ENCODE measurements at regions not wholly inside any gene's neighbourhood (a gene's known extent, or its start where the extent isn't known, plus 50 kb on each side); places are given as distances from the start of the nearest gene placed in this dataset.

DNA sequence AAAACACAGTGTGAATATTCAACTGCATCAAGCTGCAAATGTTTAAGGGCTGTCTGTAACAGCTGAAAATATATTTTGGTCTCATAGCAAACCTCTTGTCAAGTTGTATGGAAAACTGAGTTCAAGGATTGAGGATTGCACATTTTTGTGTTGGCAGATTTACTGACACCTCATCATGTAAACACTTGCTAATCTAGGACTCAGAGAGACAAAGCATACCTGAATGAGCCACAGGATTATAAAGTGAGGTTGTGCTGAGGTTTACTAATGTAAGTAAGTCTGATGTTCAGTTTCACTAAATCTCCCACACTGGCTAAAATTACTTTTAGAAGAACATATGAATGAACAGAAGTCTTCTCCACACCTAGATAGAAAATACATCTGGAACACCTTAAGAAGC is 1993.1 kb upstream of the CELF4 start:
- DNase-seq (ENCODE audit: extremely low read depth, low read depth, low spot score) = no peak

DNA sequence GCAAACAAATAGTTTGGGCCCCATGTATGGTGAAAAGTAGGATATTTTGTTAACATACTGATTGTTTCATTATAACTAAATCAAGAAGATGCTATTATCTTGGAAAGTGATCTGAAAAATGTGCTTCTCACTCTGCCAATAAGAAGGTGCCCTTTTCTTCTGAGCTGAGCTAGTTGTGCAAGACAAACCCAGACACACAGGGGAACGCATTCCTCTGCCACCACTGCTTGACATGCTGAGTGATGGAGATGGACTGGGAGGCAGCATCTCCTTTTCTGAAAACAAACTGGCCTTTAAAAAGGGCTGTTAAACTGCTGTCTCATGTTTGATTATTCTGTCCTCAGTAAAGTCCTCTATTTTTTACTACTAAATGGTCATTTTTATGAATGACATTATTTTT is 1989.9 kb upstream of the CELF4 start:
- no peak for DNase-seq (ENCODE audit: extremely low read depth, low read depth, low spot score)

DNA sequence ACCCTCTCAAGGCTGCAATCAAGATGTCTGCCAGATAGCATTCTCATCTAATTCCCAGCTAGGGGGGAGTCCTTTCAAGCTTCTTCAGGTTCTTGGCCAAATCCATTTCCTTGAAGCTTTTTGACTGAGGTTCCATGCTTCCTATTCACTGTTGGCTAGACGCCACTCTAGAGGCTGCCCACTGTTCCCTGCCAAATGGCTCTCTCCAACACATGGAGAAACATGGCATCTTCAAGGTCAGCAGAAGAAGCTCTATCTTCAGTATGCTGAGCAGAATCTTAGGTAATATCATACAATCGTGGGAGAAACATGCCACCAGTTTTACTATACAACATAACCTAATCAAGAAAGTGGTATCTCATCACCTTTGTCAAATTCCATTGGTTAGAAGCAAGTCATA is 1985.1 kb upstream of the CELF4 start:
- no peak for DNase-seq (ENCODE audit: extremely low read depth, low read depth, low spot score)

DNA sequence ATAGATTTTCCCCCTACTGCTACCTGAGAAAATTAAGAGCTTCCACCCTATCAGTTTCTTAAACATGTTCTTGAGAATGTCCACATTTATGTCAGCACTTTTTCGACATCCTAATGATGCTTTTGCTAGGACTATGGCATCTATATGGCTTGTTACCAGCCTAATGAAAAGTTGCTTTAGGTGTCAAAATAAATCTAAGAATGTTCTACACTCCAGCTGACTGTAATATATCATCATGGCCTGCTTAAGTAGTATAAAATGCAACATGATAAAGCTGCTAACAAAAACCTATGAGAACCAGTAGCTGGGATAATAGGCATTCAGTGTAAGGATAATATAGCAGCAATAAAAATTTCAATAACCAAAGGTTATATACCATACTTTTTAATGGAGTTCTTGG is 1983.5 kb upstream of the CELF4 start:
- DNase-seq (ENCODE audit: extremely low read depth, low read depth, low spot score) = no peak

DNA sequence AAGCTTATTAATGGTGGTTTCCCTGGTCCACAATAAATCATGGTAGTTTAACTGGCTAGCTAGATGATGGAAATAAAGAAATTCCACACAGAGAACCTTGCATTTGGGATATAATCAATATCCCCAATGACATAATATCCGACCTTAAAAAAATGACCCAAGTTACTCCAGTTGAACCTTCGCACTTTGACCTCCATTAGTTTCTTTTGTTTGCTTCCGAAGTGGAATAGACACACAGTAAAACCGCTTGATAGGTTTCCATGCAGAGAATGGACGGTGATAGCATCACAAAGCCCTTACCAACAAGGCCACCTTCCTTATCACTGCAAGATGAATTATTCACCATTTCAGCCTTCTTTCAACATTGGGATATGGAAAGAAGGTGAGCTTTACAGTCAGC is 1966.1 kb upstream of the CELF4 start:
- no peak for DNase-seq (ENCODE audit: extremely low read depth, low read depth, low spot score)

DNA sequence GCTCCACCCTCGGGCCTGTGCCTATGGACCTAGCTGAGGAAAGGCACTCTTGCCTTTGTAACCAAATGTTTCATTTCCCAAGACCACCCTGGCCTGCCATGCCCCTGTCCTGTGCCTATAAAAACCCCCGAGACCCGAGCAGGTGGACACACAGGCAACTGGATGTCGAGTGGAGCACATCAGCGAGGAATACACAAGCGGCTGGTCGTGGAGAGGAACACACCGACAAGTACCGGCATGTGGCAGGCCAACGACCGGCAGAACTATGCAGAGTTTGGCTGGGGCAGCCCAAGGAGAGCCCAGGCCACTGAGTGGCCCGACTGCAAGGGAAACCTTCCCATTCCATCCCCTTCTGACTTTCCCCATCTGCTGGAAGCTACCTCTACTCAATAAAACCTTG is 1963.8 kb upstream of the CELF4 start:
- no peak for DNase-seq (ENCODE audit: extremely low read depth, low read depth, low spot score)

DNA sequence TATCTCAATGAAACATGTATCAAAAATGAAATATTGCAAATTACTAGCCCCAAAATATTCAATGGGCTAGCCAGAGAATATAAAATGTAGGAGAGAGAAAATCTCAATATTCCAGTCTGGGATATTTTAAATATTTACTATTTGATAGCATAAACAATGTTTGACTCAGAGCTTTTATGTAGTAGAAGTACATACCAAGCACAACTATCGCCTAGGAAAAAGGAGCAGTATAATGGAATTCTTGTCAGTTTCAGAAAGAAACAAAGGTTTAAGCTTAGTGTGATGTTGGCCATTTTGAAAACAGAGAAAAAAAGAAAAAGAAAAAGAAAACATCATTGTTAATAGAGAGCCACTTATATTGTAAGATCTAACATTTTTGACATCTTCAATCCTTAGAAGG is 1961.9 kb upstream of the CELF4 start:
- DNase-seq (ENCODE audit: extremely low read depth, low read depth, low spot score) = no peak

DNA sequence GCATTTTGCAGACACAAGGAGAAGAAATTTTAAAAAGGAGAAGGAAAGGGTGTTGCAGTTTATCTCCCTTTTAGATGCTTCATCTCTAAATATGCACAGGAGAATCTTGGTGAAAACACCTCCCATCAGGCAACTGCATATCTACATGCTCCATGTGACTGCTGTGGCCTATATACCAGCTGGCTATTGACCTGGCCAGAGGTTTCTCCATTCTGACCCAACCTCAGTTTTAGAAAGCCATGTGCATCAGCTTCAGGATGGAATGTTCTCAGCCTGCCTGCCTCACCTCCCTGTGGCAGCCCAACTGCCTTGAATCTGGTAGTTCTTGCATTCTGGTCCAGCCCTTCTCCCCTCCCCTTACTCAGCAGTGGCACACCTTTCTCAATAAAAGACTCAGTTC is 1958.8 kb upstream of the CELF4 start:
- DNase-seq (ENCODE audit: extremely low read depth, low read depth, low spot score) = no peak

DNA sequence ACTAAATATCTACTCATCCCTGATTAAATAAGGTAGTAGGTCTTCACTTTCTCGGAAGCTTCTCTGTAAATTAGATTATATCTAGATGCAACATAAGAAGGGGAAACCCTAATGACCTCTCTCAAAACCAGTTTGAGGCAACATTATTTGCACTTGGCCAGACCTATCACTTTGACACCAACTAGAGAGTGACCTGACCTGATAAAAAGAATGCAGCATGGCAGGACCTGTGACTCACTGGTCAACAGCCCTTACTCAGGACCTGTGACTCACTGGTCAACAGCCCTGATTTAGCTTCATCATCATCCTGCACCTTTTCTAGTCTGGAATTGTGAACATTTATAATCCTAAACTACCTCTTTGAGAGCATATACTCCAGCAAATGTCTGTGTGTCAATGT is 1957.7 kb upstream of the CELF4 start:
- no peak for DNase-seq (ENCODE audit: extremely low read depth, low read depth, low spot score)

DNA sequence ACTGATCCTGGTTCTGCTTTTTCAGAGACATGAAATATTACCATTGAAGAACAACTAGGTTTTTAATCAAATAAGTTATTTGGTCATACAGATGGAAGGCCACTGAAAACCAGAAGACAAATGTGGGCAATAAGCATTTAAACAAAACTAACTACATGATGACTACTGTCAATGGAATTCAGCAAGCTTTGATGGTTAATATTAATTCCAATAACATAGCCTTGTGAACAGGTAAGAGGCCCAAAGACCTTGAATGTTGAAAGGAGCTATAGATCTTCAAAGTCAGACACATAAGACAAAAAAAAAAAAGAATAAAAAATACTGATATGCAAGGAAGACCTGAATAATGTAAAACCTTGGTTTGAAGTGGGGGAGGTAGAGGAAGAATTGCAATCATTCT is 1955.6 kb upstream of the CELF4 start:
- no peak for DNase-seq (ENCODE audit: extremely low read depth, low read depth, low spot score)

DNA sequence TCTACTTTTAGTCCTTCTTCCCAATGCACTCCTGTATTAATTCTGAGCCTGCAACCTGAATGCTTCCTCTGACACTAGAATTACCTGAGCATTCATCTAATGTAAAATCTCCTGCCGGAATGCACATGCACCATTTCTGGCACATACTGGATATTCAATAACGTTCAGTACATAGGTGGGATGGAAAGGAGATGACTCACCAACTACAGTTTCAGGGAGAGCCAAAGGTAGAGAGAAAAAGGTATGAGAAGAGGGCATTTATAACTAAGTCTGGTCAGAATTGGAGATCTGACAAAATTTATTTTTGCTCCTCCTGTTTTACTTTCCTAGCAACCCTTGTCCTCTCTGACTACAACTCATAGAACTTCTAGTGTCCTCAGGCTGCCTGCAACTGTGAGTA is 1954.1 kb upstream of the CELF4 start:
- no peak for DNase-seq (ENCODE audit: extremely low read depth, low read depth, low spot score)

DNA sequence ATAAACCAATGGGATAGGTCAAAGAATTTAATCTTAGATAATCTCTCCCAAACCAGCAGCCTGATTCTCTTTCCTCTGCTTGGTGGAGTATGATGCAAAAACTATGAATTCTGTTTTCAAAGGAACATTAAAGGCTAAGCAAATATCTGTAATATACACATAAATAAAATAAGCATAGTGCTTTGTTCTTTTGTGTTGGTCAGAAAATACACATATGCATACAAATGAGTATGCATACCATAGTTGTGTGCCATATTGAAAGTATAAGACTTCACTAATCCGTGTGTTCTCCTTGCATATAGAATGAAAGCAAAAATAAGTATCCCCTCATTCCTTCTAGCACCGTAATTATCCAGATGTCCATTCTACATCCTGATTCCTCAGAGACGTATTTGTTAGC is 1949.7 kb upstream of the CELF4 start:
- DNase-seq (ENCODE audit: extremely low read depth, low read depth, low spot score) = no peak

DNA sequence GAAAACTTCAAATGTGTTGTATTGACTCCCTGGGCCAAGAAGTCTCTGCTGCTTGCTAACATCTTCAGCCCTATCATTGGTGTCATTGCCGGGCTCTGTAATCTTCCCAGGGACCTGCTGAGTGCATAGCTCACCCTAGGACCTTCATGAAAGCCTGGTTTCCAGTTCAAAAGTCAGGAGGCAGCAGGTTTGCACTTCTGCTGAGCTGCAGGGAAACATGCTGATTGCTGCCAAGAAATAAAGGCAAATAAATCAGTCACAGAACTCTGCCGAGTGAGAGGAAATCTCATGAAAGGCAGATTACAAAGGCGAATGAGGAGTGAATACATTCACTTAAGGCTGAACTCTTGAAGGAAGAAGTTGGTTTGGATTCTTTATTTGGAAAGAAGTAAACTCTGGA is 1947.6 kb upstream of the CELF4 start:
- DNase-seq (ENCODE audit: extremely low read depth, low read depth, low spot score) = no peak

DNA sequence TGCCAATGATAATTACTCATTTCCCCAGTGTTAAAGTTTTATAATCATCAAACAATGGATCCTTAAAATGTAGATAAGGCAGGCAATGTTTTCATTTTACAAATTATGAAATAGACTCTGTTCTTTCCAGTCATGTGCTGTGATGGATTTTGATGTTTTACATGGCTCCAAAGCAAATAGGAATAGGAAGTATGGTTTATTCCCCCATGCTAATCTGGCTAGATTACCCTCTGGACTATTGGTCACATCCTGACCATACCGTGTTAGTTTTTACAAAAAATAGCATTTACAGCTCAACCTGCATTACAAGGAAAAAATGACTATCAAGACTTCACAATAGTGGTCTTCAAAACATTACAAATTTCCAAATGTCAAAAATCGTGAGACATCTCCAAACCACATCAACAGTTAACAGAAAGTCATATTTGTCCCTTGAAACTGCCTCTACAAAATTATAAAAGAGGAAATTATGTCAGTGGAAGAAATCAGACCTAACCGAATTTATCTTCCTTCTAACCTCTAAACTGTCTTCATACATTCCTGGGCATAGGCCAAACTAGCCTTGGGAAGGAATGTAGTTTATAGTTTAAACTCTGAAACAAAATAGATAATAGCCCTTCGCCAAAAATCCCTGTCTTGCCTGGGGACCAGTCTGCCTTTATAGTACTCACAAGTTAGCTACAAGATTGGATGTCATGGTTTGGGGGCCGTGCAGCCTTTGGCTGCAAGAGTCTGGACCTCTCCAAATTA is 1941.2 kb upstream of the CELF4 start:
- DNase-seq (ENCODE audit: extremely low read depth, low read depth, low spot score) = no peak

DNA sequence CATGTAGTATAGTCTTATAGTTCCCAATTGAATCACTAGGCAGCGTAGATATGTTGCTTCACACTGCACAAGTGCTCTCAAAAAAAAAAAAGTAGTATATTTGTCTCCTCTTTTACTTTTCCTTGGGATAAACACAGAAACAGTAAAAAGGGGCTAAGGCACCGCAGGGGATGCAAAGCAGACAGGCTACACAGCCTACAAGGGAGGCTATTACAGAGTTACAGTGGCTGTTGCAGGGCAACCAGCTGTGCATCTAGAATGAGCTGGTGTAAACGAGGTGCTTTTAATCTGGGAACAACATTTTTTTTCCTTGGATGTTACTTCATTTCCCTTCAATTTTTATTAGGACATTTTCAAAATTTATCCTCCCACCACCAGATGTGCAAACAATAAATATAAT is 1934.7 kb upstream of the CELF4 start:
- no peak for DNase-seq (ENCODE audit: extremely low read depth, low read depth, low spot score)

DNA sequence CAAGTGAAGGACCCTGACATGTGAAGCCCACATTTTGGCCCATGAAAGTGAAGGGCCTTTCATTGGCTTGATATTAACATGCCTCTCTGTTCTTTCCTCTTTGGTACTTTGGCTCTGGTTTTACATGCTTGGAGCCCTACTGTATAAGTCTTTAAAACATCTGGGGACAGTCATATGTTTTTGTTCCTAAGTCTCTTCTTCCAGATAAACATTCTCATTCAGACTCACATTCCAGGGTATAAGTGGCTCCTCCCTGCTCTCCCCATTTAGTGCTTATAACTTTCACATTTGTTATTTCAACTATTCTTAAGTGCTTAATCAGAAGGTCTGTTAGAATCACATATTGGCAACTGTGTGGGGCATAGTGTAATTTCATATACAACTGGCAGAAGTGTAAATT is 1932.2 kb upstream of the CELF4 start:
- no peak for DNase-seq (ENCODE audit: extremely low read depth, low read depth, low spot score)

DNA sequence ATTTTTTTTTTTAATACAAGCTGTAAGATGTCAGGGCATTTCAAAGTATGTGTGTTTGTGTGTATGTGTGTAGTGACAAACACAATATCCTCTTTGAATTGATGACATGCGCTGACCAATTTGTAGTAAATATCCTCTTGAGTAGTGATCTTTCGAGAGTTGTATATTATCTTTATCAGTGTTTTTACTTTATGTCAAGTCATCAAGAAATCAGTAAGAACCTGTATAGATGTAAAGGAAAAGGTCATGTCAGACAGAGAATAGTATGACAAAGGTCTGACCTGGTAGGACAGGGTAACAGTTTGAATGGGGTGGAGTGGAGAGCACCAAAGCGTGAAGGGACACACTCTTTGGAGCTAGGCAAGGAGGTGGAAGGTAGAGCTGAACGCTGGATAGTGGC is 1931.4 kb upstream of the CELF4 start:
- DNase-seq (ENCODE audit: extremely low read depth, low read depth, low spot score) = no peak

DNA sequence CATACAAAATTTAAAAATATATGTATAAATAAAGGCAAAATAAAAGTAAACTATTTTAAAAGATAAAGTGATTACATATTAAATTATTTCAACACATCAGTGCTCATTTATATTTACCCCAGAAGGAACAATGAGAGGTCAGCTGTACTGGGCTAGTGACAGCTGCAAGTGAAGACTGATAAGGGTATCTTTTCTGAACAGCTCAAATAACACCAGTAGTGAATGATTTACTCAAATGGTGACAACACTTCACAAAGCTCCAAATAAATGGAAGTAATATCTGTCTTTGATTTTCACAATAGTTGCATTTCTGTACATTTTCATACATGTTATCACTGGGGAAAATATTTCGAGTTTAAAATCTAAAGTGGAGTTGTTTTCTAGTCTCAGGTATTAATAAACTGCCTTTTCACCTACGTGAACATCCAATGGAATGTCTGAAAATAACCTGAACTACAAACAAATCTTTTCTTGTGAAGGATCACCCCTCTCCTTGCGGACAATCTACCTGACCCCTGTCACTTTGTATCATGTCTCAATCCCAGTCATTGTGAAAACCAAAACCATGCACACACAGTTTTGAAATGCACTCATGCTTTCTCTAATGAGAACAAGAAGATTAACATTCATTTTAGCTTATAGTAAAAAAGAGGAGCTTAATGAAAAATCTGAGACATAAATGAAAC is 1928.8 kb upstream of the CELF4 start:
- DNase-seq (ENCODE audit: extremely low read depth, low read depth, low spot score) = no peak

DNA sequence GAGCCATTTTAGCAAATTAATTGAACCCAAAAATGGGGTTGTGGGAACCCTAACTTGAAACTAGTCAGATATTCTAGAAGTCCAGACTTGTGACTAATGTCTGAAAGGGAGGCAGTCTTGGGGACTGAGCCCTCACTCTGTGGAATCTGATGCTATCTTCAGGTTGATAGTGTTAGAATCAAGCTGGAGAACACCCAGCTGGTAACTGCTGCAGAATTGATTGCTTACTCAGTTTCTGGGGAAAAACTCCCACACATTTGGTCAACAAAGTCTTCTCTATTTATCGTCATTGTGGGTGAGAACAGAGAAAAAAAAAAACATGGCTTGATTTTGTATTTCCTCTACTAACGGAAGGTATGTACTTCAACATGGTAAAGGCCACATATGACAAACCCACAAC is 1925.8 kb upstream of the CELF4 start:
- DNase-seq (ENCODE audit: extremely low read depth, low read depth, low spot score) = no peak

DNA sequence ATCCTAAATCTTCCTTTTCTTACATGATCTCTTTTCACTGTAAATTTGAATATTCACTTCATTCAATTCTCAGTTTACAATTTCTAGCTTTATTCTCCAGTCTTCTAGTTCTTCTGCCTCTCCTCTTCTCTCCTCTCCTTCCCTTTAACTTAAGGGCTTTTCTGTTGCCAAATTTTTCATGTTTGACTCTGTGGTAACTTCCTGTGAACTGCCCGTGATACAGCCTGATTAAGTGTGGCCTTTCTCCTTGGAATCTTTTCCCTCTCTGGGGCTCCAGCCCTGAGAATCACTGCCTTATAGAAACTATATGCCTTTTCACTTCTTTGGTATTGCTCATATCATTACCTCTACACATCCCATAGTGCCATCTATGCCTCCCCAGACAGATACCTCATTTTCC is 1923.8 kb upstream of the CELF4 start:
- no peak for DNase-seq (ENCODE audit: extremely low read depth, low read depth, low spot score)

DNA sequence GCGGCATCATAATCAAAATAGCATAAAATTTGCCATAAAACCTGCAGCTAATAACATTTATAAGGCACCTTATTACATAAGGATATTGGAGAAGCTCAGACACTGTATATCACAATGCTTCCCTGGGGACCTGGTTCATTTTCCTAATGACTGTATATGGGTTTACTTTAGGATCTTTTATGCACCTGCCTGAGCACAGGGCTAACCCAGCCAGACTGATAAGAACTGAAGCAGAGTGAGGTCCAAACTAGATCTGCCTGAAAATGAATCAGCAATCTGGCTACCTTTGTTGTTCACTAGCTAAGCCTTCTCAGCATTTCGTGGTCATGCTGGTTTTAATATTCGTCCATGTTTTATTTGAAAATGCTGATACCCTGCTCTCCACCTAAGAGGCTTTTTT is 1922.3 kb upstream of the CELF4 start:
- no peak for DNase-seq (ENCODE audit: extremely low read depth, low read depth, low spot score)

DNA sequence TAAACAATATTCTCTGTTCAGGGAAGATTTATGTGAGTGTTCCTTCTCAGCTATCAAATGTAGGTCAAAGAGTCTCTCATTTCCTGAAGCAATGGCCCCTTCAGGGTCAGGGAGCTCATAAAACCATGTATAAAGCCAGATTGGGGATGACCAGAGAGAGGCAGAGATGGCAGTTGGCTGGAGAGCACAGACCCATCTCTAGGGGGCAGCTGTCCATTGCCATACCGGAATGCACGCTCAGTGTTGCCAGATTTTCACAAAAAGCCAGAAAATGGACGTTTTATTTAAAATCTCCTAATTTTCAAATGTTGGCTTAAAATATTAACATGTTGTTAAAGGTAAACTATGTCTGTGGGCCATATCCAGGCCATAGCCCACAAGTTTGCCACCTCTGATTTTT is 1920.7 kb upstream of the CELF4 start:
- DNase-seq (ENCODE audit: extremely low read depth, low read depth, low spot score) = no peak

DNA sequence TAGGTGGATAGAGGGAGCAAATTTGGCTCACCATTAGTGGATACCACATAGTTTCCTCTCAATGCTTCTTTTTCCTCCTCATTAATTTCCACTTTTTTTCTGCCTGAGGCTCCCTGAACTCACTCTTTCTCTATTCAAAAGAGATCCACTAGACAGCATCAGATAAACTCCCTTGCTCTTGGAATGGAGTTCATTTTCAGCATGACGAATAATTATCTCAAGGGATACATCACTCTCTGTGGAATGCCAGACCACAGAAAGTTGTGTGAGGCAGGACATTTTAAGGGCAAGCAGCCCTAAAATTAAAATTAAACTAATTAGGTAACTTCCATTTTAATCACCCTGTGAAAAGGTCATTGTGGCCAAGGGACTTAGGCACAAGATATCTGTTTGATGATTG is 1920.1 kb upstream of the CELF4 start:
- no peak for DNase-seq (ENCODE audit: extremely low read depth, low read depth, low spot score)

All from glomerular endothelial cell (primary cell).